Stimulated activated CD8-positive, alpha-beta memory T cell treated with anti-CD3 and anti-CD28 coated beads, Interleukin-4, amount 100 ng/mL, for 48 hours (primary cell): ENCODE measurements at regions not wholly inside any gene's neighbourhood (a gene's known extent, or its start where the extent isn't known, plus 50 kb on each side); places are given as distances from the start of the nearest gene placed in this dataset.

ENCODE experiments used
- DNase-seq: peaks from one replicate; pipeline ENCODE4 v3.0.0-alpha.2; 2020

GRCh38 chr14:101123618-101124510 lies 220.3 kb upstream of the RTL1 start:
- DNase-seq, result peak; percentile 6

GRCh38 chr14:101124815-101125214 lies 221.3 kb upstream of the RTL1 start:
- DNase-seq, result peak; percentile 9

- DNase-seq, result peak; percentile 5
Measured at GRCh38 chr14:101125313-101125712, 221.8 kb upstream of the RTL1 start.

GRCh38 chr14:101125719-101126651 lies 222.5 kb upstream of the RTL1 start:
- DNase-seq, result no peak

- DNase-seq, result peak; percentile 9
Measured at GRCh38 chr14:101126731-101127130, 223.2 kb upstream of the RTL1 start.

GRCh38 chr14:101127224-101127623 lies 223.7 kb upstream of the RTL1 start:
- DNase-seq, result no peak

- peak; percentile 19 for DNase-seq
Measured at GRCh38 chr14:101128478-101129321, 225.2 kb upstream of the RTL1 start.

- no peak for DNase-seq
Measured at GRCh38 chr14:101129521-101130167, 226.1 kb upstream of the RTL1 start.

GRCh38 chr14:101130861-101131260 lies 227.3 kb upstream of the RTL1 start:
- DNase-seq, result peak; percentile 9

- peak; percentile 14 for DNase-seq
Measured at GRCh38 chr14:101131451-101131916, 228.0 kb upstream of the RTL1 start.

GRCh38 chr14:101132051-101132571 lies 228.6 kb upstream of the RTL1 start:
- peak; percentile 12 for DNase-seq

GRCh38 chr14:101132588-101132987 lies 229.1 kb upstream of the RTL1 start:
- DNase-seq, result no peak

- no peak for DNase-seq
Measured at GRCh38 chr14:101133068-101133467, 229.5 kb upstream of the RTL1 start.

- no peak for DNase-seq
Measured at GRCh38 chr14:101134161-101134631, 230.7 kb upstream of the RTL1 start.

- DNase-seq, result no peak
Measured at GRCh38 chr14:101134851-101135433, 231.4 kb upstream of the RTL1 start.

GRCh38 chr14:101135796-101136742 lies 232.5 kb upstream of the RTL1 start:
- no peak for DNase-seq

GRCh38 chr14:101137234-101137633 lies 233.7 kb upstream of the RTL1 start:
- no peak for DNase-seq

- no peak for DNase-seq
Measured at GRCh38 chr14:101147848-101148247, 244.3 kb upstream of the RTL1 start.

- DNase-seq, result no peak
Measured at GRCh38 chr14:101150039-101150610, 246.6 kb upstream of the RTL1 start.
